GM19395 (cell line): ENCODE measurements at regions not wholly inside any gene's neighbourhood (a gene's known extent, or its start where the extent isn't known, plus 50 kb on each side); places are given as distances from the start of the nearest gene placed in this dataset.
"Not testable (repeated sequence)": the region's sequence is repeated elsewhere in the genome, so short reads cannot be mapped to it uniquely, and the experiment has no call there.

ENCODE experiments used
- ATAC-seq: cut with Tn5 transposase; IDR thresholded peaks from one replicate; pipeline ENCODE4 v1.9.1; 2021; ENCODE audit warnings: mild to moderate bottlenecking, moderate library complexity; ENCODE audit not compliant: unreplicated experiment

DNA sequence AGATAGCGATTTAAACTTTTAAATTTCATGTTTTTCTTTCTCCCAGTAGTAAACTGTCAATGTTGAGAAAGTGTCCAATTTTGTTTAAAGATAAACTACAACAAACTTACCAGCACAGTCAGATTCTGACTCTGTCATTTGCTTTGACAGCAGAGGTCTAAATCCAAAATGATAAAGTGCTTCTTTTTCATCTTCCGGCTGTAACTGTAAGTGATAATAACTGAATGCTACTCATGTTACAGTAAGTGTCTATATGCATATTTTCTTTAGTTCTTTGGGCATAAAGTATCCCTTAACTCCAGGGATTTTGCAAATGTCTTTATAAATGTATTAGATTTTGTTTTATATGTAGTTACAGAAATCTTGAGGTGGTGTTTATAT is 610.4 kb downstream of the RFPL4B start:
- ATAC-seq: no peak

DNA sequence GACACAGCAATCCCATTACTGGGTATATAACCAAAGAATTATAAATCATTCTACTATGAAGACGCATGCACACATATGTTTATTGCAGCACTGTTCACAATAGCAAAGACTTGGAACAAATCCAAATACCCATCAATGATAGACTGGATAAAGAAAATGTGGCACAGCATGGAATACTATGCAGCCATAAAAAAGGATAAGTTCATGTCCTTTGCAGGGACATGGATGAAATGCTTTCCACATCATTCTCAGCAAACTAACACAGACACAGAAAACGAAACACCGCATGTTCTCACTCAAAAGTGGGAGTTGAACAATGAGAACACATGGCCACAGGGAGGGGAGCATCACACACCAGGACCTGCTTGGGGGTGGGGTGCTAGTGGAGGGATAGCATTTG is 613.0 kb downstream of the RFPL4B start:
- not testable (repeated sequence) for ATAC-seq

DNA sequence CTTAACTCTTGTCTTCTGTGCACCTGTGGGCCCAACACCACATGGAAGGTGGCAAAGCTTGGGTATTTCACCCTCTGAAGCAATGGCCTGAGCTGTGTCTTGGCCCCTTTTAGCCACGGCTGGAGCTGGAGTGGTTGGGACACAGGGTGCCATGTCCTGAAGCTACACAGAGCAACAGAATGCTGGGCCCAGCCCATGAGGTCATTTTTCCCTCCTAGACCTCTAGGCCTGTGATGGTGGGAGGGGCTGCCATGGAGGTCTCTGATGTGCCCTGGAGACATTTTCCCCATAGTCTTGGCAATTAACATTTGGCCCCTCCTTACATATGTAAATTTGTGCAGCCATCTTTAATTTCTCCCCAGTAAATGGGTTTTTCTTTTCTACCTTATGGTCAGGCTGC is 620.8 kb downstream of the RFPL4B start:
- no peak for ATAC-seq

DNA sequence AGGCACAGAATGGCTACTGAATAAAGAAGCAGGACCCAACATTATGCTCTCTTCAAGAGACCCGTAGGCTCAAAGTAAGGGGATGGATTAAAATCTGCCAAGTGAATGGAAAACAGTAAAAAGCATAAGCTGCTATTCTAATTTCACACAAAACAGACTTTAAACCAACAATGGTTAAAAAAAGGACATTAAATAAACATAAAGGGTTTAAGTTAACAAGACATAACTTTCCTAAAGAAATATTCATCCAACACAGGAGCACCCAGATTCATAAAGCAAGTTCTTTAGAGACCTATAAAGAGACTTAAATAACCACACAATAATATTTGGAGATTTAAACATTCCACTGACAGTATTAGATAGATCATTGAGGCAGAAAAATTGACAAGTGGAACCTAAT is 624.5 kb downstream of the RFPL4B start:
- no peak for ATAC-seq

DNA sequence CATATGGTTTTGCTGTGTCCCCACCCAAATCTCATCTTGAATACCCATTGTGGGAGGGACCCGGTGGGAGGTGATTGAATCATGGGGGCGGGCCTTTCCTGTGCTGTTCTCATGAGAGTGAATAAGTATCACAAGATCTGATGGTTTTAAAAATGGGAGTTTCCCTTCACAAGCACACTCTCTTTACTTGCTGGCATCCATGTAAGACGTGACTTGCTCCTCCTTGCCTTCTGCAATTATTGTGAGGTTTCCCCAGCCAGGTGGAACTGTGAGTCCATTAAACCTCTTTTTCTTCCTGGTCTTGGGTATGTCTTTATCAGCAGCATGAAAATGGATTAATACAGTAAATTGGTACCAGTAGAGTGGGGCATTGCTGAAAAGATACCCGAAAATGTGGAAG is 627.8 kb downstream of the RFPL4B start:
- not testable (repeated sequence) for ATAC-seq

DNA sequence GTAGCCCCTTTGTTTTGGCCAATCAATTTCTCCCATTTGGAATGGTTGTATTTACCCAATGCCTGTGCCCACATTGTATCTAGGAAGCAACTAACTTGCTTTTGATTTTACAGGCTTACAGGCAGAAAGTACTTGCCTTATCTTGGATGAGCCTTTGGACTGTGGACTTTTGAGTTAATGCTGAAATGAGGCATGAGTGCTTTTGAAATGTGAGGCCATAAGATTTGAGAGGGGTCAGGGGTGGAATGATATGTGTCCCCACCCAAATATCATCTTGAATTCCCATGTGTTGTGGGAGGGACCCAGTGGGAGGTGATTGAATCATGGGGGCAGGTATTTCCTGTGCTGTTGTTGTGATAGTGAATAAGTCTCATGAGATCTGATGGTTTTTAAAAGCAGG is 629.4 kb downstream of the RFPL4B start:
- not testable (repeated sequence) for ATAC-seq

DNA sequence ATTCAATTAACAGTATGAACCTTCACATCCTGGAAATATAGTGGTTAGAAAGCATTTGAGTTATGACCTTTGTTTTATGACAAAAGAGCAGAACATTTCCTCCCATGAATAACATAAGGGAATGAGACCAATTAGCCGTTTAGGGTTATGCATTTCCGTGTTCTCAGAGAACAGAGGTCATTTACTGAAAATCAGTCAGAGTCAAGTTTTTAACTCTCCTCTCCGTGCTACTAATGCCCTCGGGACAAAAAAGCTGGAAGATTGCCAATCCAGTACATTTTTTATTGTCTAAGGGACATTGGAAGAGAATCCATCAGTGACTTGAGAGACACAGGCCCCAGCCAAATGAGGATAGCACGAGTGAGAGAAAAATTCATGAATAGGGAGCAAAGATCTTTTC is 632.7 kb downstream of the RFPL4B start:
- ATAC-seq: no peak

DNA sequence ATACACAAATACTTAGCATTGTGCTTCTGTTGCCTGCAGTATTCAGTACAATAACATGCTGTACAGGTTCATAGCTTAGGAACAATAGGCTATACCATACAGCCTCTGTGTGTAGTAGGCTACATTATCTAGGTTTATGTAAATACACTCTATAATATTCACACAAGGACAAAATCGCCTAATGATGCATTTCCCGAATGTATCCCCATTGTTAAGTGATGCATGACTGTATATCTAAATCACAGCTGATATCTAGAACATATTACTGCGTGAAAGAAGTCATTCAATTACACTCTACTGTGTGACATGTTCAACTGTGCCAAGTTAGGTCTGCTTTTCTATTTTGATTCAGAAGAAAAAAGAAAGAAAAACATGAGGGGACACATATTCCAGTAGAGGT is 633.5 kb downstream of the RFPL4B start:
- no peak for ATAC-seq

DNA sequence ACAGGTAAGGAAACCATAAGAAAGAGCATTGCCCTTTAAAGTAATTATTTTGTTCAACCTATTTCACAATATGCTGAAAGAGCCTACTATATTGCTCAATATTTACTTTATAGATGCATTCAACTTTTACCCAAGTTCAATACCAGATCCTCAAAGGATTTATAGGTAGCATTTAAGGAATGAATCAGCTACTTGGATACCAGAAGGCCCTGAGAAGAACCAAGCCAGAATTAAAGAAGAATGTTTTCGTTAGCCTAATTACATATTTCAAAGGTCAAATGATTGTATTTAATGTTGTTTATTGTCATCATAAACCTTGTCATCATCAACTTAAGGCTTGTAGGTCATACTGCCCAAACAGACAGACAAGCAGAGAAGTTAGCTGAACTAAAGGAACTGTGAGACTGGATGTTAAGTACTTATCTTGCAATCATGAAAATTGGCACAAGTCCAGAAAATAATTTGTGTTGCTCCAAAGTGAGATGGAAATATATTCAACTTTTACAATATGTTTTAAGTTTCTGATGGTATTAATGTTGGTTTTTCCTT is 636.7 kb downstream of the RFPL4B start:
- no peak for ATAC-seq

DNA sequence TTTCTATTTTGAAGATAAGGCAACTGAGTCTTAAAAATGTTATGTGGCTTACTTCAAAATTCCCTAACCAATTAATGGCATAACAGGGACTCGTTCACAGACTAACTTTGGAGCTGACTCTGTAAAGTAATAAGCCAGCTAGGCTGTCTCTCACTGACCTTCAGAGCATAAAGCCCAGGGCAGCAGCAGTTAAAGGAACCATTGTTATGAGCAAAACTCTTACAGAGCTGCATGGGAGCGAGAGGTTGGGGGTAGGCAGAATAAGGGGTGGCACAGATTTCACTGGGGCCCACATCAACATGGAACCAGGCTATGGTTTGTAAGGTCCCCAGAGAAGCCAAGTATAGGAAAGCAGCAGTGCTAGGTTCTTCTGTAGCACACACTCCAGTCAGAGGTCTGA is 637.8 kb downstream of the RFPL4B start:
- ATAC-seq: no peak

DNA sequence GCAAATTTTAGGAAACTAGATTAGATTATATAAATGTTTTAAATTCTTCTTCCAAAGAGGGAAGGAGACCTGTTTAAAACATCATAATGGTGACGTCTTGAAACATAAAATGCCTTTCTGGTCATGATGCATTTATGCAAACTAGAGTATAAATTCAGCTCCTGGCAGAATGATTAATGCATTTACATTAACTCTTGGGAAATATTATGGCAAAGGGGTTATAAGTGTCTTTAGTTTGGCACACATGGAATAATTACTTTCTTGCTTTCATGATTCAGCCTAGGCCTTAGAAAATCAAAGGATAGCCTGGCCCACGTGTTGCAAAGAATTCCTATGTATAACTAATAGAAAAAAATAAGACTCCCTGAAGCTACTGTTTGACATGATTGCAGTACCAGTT is 639.2 kb downstream of the RFPL4B start:
- ATAC-seq: no peak

DNA sequence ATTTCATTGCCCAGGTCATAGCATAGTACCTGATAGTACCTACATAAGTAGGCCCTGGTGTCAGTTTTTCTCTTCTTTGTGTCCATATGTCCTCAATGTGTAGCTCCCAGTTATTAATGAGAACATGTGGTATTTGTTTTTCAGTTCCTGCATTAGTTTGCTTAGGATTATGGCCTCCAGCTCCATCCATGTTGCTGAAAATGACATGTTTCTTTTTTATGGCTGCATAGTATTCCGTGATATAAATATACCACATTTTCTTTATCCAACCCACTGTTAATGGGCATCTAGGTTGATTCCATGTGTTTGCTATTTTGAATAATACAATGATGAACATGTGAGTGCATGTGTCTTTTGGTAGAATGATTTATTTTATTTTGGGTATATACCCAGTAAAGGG is 641.6 kb downstream of the RFPL4B start:
- no peak for ATAC-seq

DNA sequence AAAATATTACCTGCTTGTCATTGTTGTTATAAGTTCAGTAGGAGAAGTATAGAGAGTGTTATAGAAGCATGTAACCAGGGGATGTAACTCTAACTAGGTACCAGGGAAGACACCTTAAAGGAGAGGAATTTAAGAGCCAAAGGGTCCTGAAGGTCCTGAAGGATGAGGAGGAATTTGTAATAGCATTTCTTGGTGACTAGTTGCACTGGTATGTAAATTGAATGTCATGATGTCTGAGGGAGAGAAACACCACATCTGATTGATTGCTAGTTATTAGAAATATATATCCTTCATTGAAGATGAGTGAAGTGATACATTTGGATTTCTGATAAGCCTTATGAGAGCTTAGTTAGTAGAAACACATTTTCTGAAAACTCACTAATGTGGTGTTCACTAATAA is 643.8 kb downstream of the RFPL4B start:
- ATAC-seq: no peak

DNA sequence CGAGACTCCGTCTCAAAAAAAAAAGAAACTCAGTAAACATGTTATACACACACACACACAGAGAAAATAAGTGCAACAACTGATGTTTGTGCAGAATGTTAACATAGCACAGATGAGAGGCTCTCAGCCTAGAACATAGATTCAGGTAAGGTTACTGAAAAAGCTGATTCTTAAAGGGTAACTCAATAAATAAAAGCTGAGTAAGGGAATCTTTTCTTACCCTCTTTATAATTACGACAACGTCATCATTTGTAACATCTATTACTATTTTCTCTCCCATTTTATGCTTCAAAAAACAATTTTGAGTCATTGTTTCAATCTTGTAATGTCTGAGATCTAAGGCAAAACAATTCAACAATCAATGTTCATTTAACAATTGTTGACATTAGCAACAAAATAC is 644.8 kb downstream of the RFPL4B start:
- no peak for ATAC-seq

DNA sequence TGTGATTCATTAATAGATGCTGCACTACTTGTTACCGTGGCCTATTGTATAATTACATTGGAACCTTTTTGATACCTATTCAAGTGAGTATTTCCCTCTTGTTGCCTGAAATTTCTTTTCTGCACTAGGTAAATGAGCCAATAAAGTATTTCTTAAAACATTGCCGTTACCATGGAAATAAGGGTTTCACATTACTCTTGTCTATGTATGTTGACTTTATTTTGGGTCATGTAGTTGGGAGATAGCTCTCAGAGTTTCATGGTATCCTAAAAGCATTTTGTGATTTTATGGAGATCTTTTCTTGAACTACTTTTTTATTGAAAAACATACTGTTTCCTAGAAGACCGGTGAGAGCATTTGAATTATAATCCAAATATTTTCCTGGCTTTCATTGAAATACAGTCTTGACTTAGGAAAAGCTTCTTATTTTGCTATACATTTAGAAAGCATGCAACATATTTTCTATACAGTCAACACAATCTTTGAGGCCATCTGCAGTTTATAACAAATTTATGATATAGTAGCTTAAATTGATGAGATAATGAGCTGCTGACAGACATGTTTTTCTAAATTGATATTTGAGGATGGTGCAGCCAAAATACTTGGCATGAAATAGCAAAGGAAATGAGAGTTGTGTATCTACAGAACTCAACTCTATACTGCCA is 650.4 kb downstream of the RFPL4B start:
- no peak for ATAC-seq

DNA sequence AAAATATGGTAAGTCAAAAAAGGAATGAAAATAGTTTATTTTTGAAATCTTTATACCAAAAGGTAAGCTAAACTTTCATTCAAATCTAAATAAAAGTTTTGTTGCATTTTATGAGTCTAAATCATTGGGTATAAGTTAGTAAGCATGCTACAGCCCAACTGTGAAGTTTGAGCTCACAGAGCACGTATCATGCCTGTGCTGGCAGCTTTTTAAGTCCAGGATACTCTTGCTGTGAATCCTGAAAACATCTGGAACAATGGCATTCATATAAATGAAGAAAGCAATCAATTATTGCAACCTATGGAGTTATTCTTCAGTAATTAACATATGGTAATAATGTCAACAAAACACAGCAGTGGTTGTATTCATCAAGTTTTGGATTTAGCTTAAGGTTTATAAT is 656.9 kb downstream of the RFPL4B start:
- no peak for ATAC-seq

DNA sequence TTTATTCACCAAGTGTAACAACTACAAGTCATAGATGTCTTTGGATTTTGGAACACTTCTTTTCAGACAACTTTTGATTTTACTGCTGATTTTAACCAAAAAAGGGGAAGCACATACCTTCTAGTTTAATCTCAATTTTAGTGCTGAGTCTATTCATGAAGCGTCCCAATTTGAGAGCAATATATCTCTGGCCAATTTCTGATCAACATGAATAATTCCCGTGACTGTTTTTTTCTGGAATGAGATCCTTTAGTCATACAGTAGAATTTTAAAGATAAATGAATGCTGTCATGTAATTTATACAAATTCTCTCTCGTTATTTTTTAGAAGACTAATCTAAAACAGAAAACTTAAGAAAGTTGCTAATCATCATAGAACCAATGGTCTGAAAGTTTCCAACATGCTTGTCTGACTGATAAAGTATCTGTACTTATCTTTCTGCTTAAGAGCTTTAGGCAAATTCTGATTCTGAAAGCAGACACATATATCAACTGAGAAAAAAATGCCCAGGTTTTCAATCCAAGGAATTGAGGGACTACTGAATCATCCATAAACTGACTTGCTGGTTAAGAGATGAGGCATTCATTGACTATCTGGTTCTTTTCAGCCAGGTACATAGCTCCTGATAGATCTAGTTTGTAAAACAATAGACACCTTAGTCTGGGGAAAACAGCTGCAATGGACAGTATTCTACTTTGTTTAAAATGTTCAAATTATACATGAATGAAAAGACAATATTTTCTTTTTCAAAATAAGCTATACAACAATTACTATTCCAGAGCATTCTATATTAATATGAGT is 657.5 kb downstream of the RFPL4B start:
- no peak for ATAC-seq

DNA sequence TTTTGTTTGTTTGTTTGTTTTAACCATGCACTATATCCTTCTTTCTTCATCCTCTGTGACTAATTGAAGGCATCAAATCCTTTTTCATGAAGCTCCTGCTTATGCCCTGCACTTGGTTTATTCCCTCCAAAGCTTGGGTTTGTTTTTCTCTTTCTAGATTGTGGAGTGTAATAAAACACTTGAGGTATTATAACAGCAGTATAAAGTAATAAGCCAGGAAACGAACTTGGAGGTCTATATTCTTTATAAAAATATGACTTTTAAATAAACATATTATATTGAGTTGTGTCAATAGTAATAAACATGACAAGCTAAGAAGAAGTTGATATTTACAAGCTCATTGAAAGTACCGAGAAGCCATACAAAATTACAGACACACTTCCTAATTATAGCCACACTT is 659.4 kb downstream of the RFPL4B start:
- ATAC-seq: no peak

DNA sequence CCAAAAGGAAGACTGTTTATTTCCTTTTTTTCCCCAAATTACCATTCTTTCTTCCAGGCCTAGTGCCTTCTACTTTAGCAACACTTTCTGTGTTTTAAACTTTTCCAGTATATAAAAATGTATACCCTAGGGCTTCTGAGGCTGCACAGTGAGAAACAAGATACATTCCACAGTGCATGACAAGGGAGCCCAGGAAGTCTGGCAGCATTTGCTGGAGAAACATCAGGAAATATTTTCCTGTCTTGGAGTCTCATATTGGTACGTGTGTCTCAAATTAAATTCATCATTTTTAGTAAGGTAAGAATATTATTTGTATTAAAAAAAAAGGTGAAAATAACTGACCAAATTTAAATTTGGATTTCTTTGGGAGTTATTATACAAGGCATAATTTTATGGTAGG is 662.6 kb downstream of the RFPL4B start:
- no peak for ATAC-seq

DNA sequence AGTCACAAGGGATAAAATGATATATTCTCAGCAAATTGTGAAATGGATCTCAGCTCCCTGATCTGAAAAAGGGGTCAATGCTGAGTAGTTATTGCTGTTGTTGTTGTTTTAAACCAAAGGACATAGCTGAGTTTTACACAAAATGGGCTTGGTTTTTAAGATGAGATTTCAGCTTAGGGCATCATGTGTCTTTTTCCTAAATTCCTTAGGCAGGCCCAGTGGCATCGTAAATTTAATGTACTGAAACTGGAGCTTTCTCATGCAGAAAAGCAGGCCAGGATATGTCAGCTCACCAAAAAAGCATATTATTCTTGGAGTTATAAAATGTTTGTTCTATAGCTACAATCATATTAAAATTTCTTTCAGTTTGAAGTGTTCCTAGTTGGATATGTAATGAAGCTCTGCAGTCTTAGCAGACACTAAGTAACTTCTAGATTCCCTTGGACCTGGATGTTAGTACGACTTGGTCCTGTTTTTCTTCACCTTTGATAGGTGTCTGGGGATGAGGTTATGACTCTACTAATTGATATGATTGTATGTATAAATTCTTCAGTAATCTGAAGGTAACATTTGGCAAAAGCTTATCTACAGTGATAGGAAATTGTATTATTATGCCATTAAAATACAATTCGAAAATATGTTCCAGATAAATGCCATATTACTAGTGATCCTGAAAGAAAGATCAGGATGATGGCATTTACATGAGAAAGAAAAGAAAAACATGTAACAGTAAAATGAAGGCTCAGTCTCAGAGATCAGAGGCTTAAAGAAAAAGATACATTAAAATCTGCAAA is 663.3 kb downstream of the RFPL4B start:
- ATAC-seq: no peak

DNA sequence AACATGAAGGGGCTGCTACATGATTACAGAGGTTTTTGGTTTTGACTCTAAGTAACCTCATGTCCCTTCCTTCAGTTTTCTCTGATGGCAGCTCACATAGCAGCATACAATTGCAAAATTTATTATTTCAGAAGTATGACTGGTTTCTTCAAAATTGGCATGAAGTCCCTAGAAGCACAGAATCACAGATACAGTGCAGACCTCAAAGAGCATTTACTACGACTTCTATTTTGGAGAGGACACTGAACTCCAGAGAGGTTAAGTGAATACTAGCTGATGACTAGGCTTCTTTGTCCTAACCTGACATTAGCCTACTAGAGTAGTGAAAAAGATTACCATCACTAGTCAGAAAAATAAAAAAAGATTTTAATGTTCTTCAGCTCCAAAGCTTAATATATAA is 664.3 kb downstream of the RFPL4B start:
- ATAC-seq: no peak

DNA sequence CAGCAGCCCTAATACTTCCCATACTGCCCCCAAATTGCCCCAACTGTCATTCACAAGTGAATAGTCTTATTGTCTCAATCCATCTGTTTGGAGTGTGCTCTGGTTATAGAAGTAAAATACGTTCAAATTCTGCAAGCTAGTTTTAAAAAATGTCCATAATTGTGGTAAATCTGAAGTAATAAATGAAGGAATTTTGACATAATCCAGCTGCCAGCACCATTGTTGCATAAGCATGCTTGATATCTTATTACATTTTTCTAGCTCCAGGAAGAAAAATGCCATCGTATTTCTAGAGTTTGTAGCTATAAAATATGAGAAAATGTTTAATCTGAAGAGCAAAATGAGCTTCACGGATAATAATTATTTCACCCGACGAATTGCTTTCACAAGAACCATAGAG is 664.7 kb downstream of the RFPL4B start:
- no peak for ATAC-seq
